ENCODE measurements at regions not wholly inside any gene's neighbourhood (a gene's known extent, or its start where the extent isn't known, plus 50 kb on each side); places are given as distances from the start of the nearest gene placed in this dataset.
"Not testable (repeated sequence)": the region's sequence is repeated elsewhere in the genome, so short reads cannot be mapped to it uniquely, and the experiment has no call there.

DNA sequence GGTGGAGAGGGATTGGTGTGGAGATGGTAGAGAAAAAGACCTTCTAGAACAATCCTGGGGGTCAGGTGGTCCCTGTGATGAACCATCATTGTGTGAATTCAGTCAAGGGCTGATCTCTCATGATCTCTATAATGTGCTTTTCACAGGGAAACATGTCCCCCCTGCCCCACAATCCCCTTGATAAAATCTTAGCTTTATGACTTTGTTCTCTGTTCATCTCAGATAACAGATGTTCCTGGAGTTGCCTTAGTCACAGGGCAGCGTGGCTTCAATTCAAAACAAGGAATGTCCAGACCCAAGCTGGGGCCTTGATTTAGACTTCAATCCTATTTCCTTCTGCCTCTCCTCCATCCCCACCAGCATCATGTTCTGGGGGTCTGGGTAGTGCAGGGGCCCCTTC, 171.5 kb downstream of the CRLF3 start:
- not testable (repeated sequence) for TF ChIP-seq EZH2 (IDR thresholded peaks at IDR 0.05; ENCODE audit: borderline replicate concordance, low read depth, low read length, poor library complexity, severe bottlenecking)
- TF ChIP-seq, protein P1, sequence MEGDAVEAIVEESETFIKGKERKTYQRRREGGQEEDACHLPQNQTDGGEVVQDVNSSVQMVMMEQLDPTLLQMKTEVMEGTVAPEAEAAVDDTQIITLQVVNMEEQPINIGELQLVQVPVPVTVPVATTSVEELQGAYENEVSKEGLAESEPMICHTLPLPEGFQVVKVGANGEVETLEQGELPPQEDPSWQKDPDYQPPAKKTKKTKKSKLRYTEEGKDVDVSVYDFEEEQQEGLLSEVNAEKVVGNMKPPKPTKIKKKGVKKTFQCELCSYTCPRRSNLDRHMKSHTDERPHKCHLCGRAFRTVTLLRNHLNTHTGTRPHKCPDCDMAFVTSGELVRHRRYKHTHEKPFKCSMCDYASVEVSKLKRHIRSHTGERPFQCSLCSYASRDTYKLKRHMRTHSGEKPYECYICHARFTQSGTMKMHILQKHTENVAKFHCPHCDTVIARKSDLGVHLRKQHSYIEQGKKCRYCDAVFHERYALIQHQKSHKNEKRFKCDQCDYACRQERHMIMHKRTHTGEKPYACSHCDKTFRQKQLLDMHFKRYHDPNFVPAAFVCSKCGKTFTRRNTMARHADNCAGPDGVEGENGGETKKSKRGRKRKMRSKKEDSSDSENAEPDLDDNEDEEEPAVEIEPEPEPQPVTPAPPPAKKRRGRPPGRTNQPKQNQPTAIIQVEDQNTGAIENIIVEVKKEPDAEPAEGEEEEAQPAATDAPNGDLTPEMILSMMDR (conservative IDR thresholded peaks at IDR 0.05; ENCODE audit: low read depth, low read length): not testable (repeated sequence)

Measured in A673 (cell line).